Hepatocyte (in vitro differentiated cells): ENCODE measurements at regions not wholly inside any gene's neighbourhood (a gene's known extent, or its start where the extent isn't known, plus 50 kb on each side); places are given as distances from the start of the nearest gene placed in this dataset.

ENCODE experiments used
- DNase-seq: peaks from one replicate; pipeline ENCODE4 v3.0.0-alpha.2; 2016; ENCODE audit warnings: low spot score
- H2AFZ ChIP-seq: fragments of 200-600 bp; sonication (generic); 2 replicates; pipeline ENCODE4 v1.6.0; 2016; ENCODE audit warnings: antibody characterized with exemption, mild to moderate bottlenecking
- H3K27ac ChIP-seq: fragments of 200-600 bp; sonication (generic); 2 replicates; pipeline ENCODE4 v1.5.1; 2016; ENCODE audit warnings: mild to moderate bottlenecking
- H3K27me3 ChIP-seq: fragments of 200-600 bp; sonication (generic); 2 replicates; pipeline ENCODE4 v1.6.1; 2016
- H3K36me3 ChIP-seq: fragments of 200-600 bp; sonication (generic); replicated peaks from 2 replicates; pipeline ENCODE4 v1.5.1; 2016; ENCODE audit warnings: low read depth; ENCODE audit not compliant: insufficient read depth
- H3K4me1 ChIP-seq: fragments of 200-600 bp; sonication (generic); 2 replicates; pipeline ENCODE4 v1.5.1; 2016; ENCODE audit warnings: mild to moderate bottlenecking, moderate library complexity; ENCODE audit not compliant: insufficient read depth
- H3K4me2 ChIP-seq: fragments of 200-600 bp; sonication (generic); 2 replicates; pipeline ENCODE4 v1.6.0; 2016
- H3K4me3 ChIP-seq: fragments of 200-600 bp; sonication (generic); 2 replicates; pipeline ENCODE4 v1.5.1; 2016; ENCODE audit warnings: mild to moderate bottlenecking
- H3K79me2 ChIP-seq: fragments of 200-600 bp; sonication (generic); 2 replicates; pipeline ENCODE4 v1.6.0; 2017; ENCODE audit warnings: mild to moderate bottlenecking
- H3K9me2 ChIP-seq: fragments of 200-600 bp; sonication (generic); replicated peaks from 2 replicates; pipeline ENCODE4 v1.6.0; 2017; ENCODE audit warnings: mild to moderate bottlenecking; ENCODE audit not compliant: insufficient read depth
- H3K9me3 ChIP-seq: fragments of 200-600 bp; sonication (generic); 2 replicates; pipeline ENCODE4 v1.5.1; 2016; ENCODE audit warnings: low read depth, mild to moderate bottlenecking
- H4K20me1 ChIP-seq: fragments of 200-600 bp; sonication (generic); 2 replicates; pipeline ENCODE4 v1.6.0; 2016; ENCODE audit warnings: mild to moderate bottlenecking; ENCODE audit not compliant: insufficient read depth, poor library complexity, severe bottlenecking
- CTCF ChIP-seq: fragments of 200-600 bp; sonication (generic); IDR thresholded peaks from 2 replicates; pipeline ENCODE4 v1.5.1; 2016; ENCODE audit warnings: antibody characterized with exemption, mild to moderate bottlenecking; ENCODE audit not compliant: poor library complexity
- EZH2 ChIP-seq: fragments of 200-600 bp; sonication (generic); IDR thresholded peaks from 2 replicates; pipeline ENCODE4 v1.6.1; 2016; ENCODE audit warnings: antibody characterized with exemption, mild to moderate bottlenecking, borderline replicate concordance
- EZH2phosphoT487 ChIP-seq: fragments of 200-600 bp; sonication (generic); IDR thresholded peaks from one replicate; pipeline ENCODE4 v1.6.1; 2018; ENCODE audit warnings: antibody characterized with exemption, mild to moderate bottlenecking, low read depth, moderate library complexity; ENCODE audit not compliant: unreplicated experiment, severe bottlenecking
- WGBS: methylation state at CpG from one replicate; pipeline ENCODE4 v1.1.6; 2016; ENCODE audit warnings: low lambda C conversion rate; ENCODE audit errors: missing lambda C conversion rate; 5-methylcytosine and 5-hydroxymethylcytosine counted together

DNA sequence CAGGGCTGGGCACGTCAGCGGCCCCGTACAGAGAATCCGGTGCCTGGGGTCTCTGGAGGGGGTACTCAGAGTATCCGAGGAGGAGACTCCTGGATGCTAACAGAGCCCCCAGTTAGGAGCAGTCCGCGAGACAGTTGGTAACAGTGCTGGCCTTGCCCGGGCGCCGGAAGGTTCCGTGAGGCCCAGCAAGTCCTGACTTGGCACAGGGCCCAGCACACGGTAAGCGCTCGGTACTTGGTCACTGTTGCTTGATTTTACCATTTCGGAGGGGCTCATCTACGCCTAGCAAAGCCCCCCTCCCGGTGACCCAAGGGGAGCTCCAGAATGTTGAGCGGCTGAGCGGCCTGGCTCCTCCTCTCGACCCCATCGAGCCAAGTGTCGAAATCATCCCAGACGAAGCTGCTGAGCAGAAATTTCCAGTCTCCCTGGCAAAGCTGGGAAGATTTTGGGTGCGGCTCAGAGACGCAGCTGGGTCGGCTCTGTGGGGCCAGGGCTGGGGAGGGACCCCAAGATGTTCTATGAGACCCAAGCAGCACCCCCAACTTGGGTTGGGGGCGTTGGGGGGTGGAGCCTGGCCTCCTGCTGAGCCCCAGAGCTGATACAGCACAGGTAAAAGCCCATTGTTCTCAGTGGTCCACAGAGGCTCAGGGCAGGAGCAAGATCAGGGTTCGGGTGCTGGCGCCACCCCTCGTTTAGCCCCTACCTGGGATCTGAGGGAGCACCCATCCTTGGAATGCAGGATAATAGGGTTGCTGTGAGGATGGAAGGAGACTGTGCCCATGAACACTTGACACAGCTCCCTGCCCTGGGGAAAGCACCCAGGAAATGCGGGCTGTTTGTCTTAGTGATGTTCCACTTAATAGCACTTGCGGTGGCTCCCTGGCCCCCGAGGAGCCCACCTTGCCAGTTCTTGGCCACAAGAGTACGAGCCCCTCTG lies 137.2 kb downstream of the C9orf50 start:
- Histone ChIP-seq H2AFZ (no peak overlapping the region), H3K27ac (peak overlapping the region; percentile 100), H3K36me3 (no peaks in the 10 kb centered on the region), H3K27me3 (no peaks in the 10 kb centered on the region), H3K79me2 (peaks cover 7% of the 10 kb centered on the region), H3K4me3 (no peak overlapping the region), H4K20me1 (no peaks in the 10 kb centered on the region), H3K4me2 (peak overlapping the region; percentile 96), H3K9me2 (no peaks in the 10 kb centered on the region), H3K4me1 (peaks cover 78% of the 10 kb centered on the region), H3K9me3 (no peaks in the 10 kb centered on the region)
- WGBS = 29% methylated on average over 34 of the region's 34 CpGs
- TF ChIP-seq CTCF = no peak
- no peak for TF ChIP-seq EZH2phosphoT487
- no peak for TF ChIP-seq EZH2
- peak; percentile 93 for DNase-seq

- TF ChIP-seq EZH2 (no peak), CTCF (peak; percentile 16), EZH2phosphoT487 (no peak)
- WGBS = 9% methylated on average over 29 of the region's 93 CpGs
- Histone ChIP-seq H3K4me1 (peaks cover 74% of the 10 kb centered on the region), H3K9me2 (no peaks in the 10 kb centered on the region), H3K27me3 (no peaks in the 10 kb centered on the region), H4K20me1 (no peaks in the 10 kb centered on the region), H3K27ac (peak overlapping the region; percentile 100), H3K9me3 (no peaks in the 10 kb centered on the region), H3K36me3 (no peaks in the 10 kb centered on the region), H3K79me2 (peaks cover 7% of the 10 kb centered on the region), H2AFZ (no peak overlapping the region), H3K4me3 (no peak overlapping the region), H3K4me2 (peak overlapping the region; percentile 96)
- DNase-seq = peak; percentile 95
These were observed 138.1 kb downstream of the C9orf50 start for GRCh38 chr9:129482521-129483414.

GRCh38 chr9:129481810-129482511 lies 138.9 kb downstream of the C9orf50 start:
- Histone ChIP-seq H3K9me3 (no peaks in the 10 kb centered on the region), H3K27me3 (no peaks in the 10 kb centered on the region), H3K4me1 (peaks cover 69% of the 10 kb centered on the region), H3K79me2 (peaks cover 7% of the 10 kb centered on the region), H4K20me1 (no peaks in the 10 kb centered on the region), H3K4me2 (peak overlapping the region; percentile 96), H2AFZ (peak overlapping the region; percentile 10), H3K36me3 (no peaks in the 10 kb centered on the region), H3K27ac (peak overlapping the region; percentile 100), H3K4me3 (peak overlapping the region; percentile 20), H3K9me2 (no peaks in the 10 kb centered on the region)
- TF ChIP-seq EZH2phosphoT487 (no peak), CTCF (peak; percentile 8)
- peak; percentile 62 for DNase-seq
- WGBS = 29% methylated on average over 20 of the region's 55 CpGs
